ENCODE measurements at regions not wholly inside any gene's neighbourhood (a gene's known extent, or its start where the extent isn't known, plus 50 kb on each side); places are given as distances from the start of the nearest gene placed in this dataset.

GRCh38 chr20:57938158-57939108, 228.6 kb upstream of the PMEPA1 start:
- DNase-seq: no peak

- DNase-seq: no peak
Measured at GRCh38 chr20:57936636-57937385, 227.0 kb upstream of the PMEPA1 start.

GRCh38 chr20:57934913-57935312, 225.1 kb upstream of the PMEPA1 start:
- DNase-seq: no peak

- no peak for DNase-seq
Measured at GRCh38 chr20:57934007-57934805, 224.4 kb upstream of the PMEPA1 start.

GRCh38 chr20:57932227-57932864, 222.5 kb upstream of the PMEPA1 start:
- DNase-seq: no peak

GRCh38 chr20:57930351-57930750, 220.5 kb upstream of the PMEPA1 start:
- DNase-seq: no peak

GRCh38 chr20:57928181-57928967, 218.6 kb upstream of the PMEPA1 start:
- no peak for DNase-seq

GRCh38 chr20:57927376-57927775, 217.6 kb upstream of the PMEPA1 start:
- DNase-seq: no peak

- DNase-seq: no peak
Measured at GRCh38 chr20:57922706-57923105, 212.9 kb upstream of the PMEPA1 start.

- no peak for DNase-seq
Measured at GRCh38 chr20:57922083-57922482, 212.3 kb upstream of the PMEPA1 start.

- DNase-seq: no peak
Measured at GRCh38 chr20:57921676-57922075, 211.9 kb upstream of the PMEPA1 start.

GRCh38 chr20:57920971-57921370, 211.2 kb upstream of the PMEPA1 start:
- no peak for DNase-seq

- no peak for DNase-seq
Measured at GRCh38 chr20:57919049-57919448, 209.2 kb upstream of the PMEPA1 start.

GRCh38 chr20:57918551-57918950, 208.7 kb upstream of the PMEPA1 start:
- DNase-seq: no peak

- DNase-seq: no peak
Measured at GRCh38 chr20:57914205-57914604, 204.4 kb upstream of the PMEPA1 start.

- DNase-seq: no peak
Measured at GRCh38 chr20:57913156-57913930, 203.5 kb upstream of the PMEPA1 start.

- DNase-seq: no peak
Measured at GRCh38 chr20:57912227-57912582, 202.4 kb upstream of the PMEPA1 start.

- no peak for DNase-seq
Measured at GRCh38 chr20:57911512-57912226, 201.9 kb upstream of the PMEPA1 start.

GRCh38 chr20:57910716-57911115, 200.9 kb upstream of the PMEPA1 start:
- DNase-seq: no peak

- DNase-seq: no peak
Measured at GRCh38 chr20:57909763-57910331, 200.0 kb upstream of the PMEPA1 start.

Data from activated CD4-positive, alpha-beta T cell treated with anti-CD3 and anti-CD28 coated beads, Interleukin-2, amount 50 U/mL, for 16 hours (primary cell).